CD4-positive, CD25-positive, alpha-beta regulatory T cell (primary cell): ENCODE measurements at regions not wholly inside any gene's neighbourhood (a gene's known extent, or its start where the extent isn't known, plus 50 kb on each side); places are given as distances from the start of the nearest gene placed in this dataset.

Experiments
- ATAC-seq, 2 donors: fragments of 150-1000 bp; cut with Tn5 transposase; one replicate each; pipeline ENCODE4 v1.10.0; 2021; ENCODE audit warnings: low read depth in 2 of 2, moderate number of reproducible peaks in 2 of 2, moderate library complexity in 1 of 2
- DNase-seq, 3 donors: peaks; one replicate each; pipeline versions ENCODE4 v3.0.0 to v3.0.0-alpha.2; 2012 to 2022; ENCODE audit warnings: mixed read lengths in 1 of 3
- H3K27ac ChIP-seq: one replicate; pipeline ENCODE4 v1.7.0; 2013; ENCODE audit warnings: mild to moderate bottlenecking, low read length; ENCODE audit not compliant: insufficient read depth, poor library complexity, severe bottlenecking
- H3K27me3 ChIP-seq: one replicate; pipeline ENCODE4 v1.7.0; 2013; ENCODE audit warnings: low read length; ENCODE audit not compliant: control insufficient read depth, insufficient read depth
- H3K36me3 ChIP-seq: one replicate; pipeline ENCODE4 v1.7.0; 2013; ENCODE audit warnings: mild to moderate bottlenecking, low read length, moderate library complexity; ENCODE audit not compliant: control insufficient read depth, insufficient read depth
- H3K4me1 ChIP-seq: 2 replicates; pipeline ENCODE4 v1.7.0; 2013; ENCODE audit warnings: mild to moderate bottlenecking, low read length; ENCODE audit not compliant: insufficient read depth, control insufficient read depth, poor library complexity, severe bottlenecking
- H3K4me3 ChIP-seq: one replicate; pipeline ENCODE4 v1.7.0; 2013; ENCODE audit warnings: low read depth, mild to moderate bottlenecking, low read length, moderate library complexity
- H3K9me3 ChIP-seq, 2 experiments: 1 replicate in 1 of 2; 2 replicates in 1 of 2; pipeline ENCODE4 v1.7.0; 2013; ENCODE audit warnings: low read length in 2 of 2, mild to moderate bottlenecking in 1 of 2, moderate library complexity in 1 of 2; ENCODE audit not compliant: control insufficient read depth in 2 of 2
- H3K27ac Mint-ChIP-seq, 3 donors: one replicate each; pipeline ENCODE4 v1.8.0; 2020 to 2022; ENCODE audit warnings: mild to moderate bottlenecking in 3 of 3, mixed read lengths in 3 of 3, moderate library complexity in 2 of 3
- H3K27me3 Mint-ChIP-seq: one replicate; pipeline ENCODE4 v1.8.0; 2022; ENCODE audit warnings: mild to moderate bottlenecking, mixed read lengths
- H3K36me3 Mint-ChIP-seq: one replicate; pipeline ENCODE4 v1.8.0; 2020; ENCODE audit warnings: mixed read lengths
- H3K4me1 Mint-ChIP-seq, 4 donors: one replicate each; pipeline ENCODE4 v1.8.0; 2020 to 2022; ENCODE audit warnings: mixed read lengths in 4 of 4, mild to moderate bottlenecking in 1 of 4
- H3K4me3 Mint-ChIP-seq, 4 donors: one replicate each; pipeline ENCODE4 v1.8.0; 2020 to 2022; ENCODE audit warnings: mild to moderate bottlenecking in 4 of 4, mixed read lengths in 4 of 4, moderate library complexity in 3 of 4
- H3K9me3 Mint-ChIP-seq, 7 donors: one replicate each; pipeline ENCODE4 v1.8.0; 2020 to 2022; ENCODE audit warnings: mixed read lengths in 7 of 7, mild to moderate bottlenecking in 3 of 7, moderate library complexity in 2 of 7

GRCh38 chr2:146244131-146244530 is 1600.7 kb upstream of the ACVR2A start:
- DNase-seq (no peak), ATAC-seq (no peak)
- no peak overlapping the region for H3K4me3 Mint-ChIP-seq
- H3K9me3 Mint-ChIP-seq, result peaks cover 0 to 8% (median 2%) of the 10 kb centered on the region in 7 donors
- H3K27me3 Mint-ChIP-seq, result no peaks in the 10 kb centered on the region
- Histone ChIP-seq H3K4me3 (no peak overlapping the region), H3K4me1 (no peaks in the 10 kb centered on the region), H3K27ac (no peak overlapping the region), H3K36me3 (no peaks in the 10 kb centered on the region), H3K27me3 (no peaks in the 10 kb centered on the region), H3K9me3 (no peaks in the 10 kb centered on the region)
- H3K36me3 Mint-ChIP-seq, result no peaks in the 10 kb centered on the region
- no peaks in the 10 kb centered on the region for H3K4me1 Mint-ChIP-seq
- no peak overlapping the region for H3K27ac Mint-ChIP-seq

DNA sequence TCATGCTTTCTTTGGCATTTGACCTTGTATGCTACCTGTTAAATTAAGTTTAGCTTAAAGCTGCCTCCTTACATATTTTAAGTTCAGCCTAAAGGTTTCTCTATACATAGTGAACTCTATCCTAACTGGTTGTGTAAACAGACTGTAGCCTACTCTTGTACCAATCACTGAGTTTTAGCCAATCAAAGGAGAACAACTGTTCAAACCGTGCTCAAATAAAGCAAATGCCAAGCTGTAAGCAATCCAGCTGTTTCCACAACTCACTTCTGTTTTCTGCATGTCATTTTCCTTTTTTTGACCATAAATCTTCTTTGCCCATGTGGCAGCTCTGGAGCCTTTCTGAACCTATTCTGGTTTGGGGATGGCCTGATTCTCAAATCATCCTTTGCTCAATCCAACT is 1603.8 kb upstream of the ACVR2A start:
- Histone ChIP-seq H3K36me3 (no peaks in the 10 kb centered on the region), H3K27ac (no peak overlapping the region), H3K4me1 (no peaks in the 10 kb centered on the region), H3K27me3 (no peaks in the 10 kb centered on the region), H3K4me3 (no peak overlapping the region), H3K9me3 (no peaks in the 10 kb centered on the region)
- no peaks in the 10 kb centered on the region for H3K36me3 Mint-ChIP-seq
- H3K27ac Mint-ChIP-seq, result no peak overlapping the region
- DNase-seq (no peak), ATAC-seq (no peak)
- H3K4me3 Mint-ChIP-seq, result no peak overlapping the region
- peaks cover 0 to 6% (median 2%) of the 10 kb centered on the region in 7 donors for H3K9me3 Mint-ChIP-seq
- no peaks in the 10 kb centered on the region for H3K27me3 Mint-ChIP-seq
- no peaks in the 10 kb centered on the region for H3K4me1 Mint-ChIP-seq

DNA sequence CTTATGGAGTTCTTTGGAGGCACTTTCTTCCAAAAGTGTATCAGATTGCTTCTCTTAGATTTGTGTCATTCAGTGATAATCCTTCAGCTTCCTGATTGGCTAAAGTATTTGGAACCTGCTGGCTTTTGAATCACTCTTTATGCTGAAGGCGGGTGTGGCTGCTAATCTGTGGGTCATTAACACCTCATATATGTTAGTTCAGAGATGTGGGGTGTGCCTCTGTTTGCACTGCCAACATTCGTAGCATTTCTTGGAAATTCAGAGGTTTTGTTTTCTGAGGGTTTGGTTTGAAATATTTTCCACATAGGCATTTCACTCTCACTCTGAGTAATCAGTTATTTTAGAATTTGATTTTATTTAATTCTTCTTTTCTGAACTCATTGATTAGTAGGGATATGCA is 1604.4 kb upstream of the ACVR2A start:
- H3K9me3 ChIP-seq, result no peaks in the 10 kb centered on the region
- Mint-ChIP-seq H3K27me3 (no peaks in the 10 kb centered on the region), H3K27ac (no peak overlapping the region), H3K9me3 (peaks cover 0 to 6% (median 2%) of the 10 kb centered on the region in 7 donors), H3K4me3 (no peak overlapping the region), H3K36me3 (no peaks in the 10 kb centered on the region), H3K4me1 (no peaks in the 10 kb centered on the region)
- H3K27ac ChIP-seq, result no peak overlapping the region
- H3K36me3 ChIP-seq, result no peaks in the 10 kb centered on the region
- no peak for DNase-seq
- no peak for ATAC-seq
- H3K4me1 ChIP-seq, result no peaks in the 10 kb centered on the region
- H3K4me3 ChIP-seq, result no peak overlapping the region
- H3K27me3 ChIP-seq, result no peaks in the 10 kb centered on the region

GRCh38 chr2:146239392-146240135 is 1605.3 kb upstream of the ACVR2A start:
- Mint-ChIP-seq H3K36me3 (no peaks in the 10 kb centered on the region), H3K4me1 (no peaks in the 10 kb centered on the region), H3K27me3 (no peaks in the 10 kb centered on the region), H3K4me3 (no peak overlapping the region), H3K9me3 (peaks cover 0 to 6% (median 2%) of the 10 kb centered on the region in 7 donors), H3K27ac (no peak overlapping the region)
- Histone ChIP-seq H3K36me3 (no peaks in the 10 kb centered on the region), H3K9me3 (no peaks in the 10 kb centered on the region), H3K27ac (no peak overlapping the region), H3K4me1 (no peaks in the 10 kb centered on the region), H3K4me3 (no peak overlapping the region), H3K27me3 (no peaks in the 10 kb centered on the region)
- DNase-seq, result no peak
- no peak for ATAC-seq

- Mint-ChIP-seq H3K4me1 (no peaks in the 10 kb centered on the region), H3K27ac (no peak overlapping the region), H3K9me3 (peaks cover 0 to 6% (median 2%) of the 10 kb centered on the region in 7 donors), H3K27me3 (no peaks in the 10 kb centered on the region), H3K36me3 (no peaks in the 10 kb centered on the region), H3K4me3 (no peak overlapping the region)
- Histone ChIP-seq H3K9me3 (no peaks in the 10 kb centered on the region), H3K27ac (no peak overlapping the region), H3K4me1 (no peaks in the 10 kb centered on the region), H3K36me3 (no peaks in the 10 kb centered on the region), H3K4me3 (no peak overlapping the region), H3K27me3 (no peaks in the 10 kb centered on the region)
- DNase-seq (no peak), ATAC-seq (no peak)
Observed at GRCh38 chr2:146238254-146238966, 1606.4 kb upstream of the ACVR2A start.

DNA sequence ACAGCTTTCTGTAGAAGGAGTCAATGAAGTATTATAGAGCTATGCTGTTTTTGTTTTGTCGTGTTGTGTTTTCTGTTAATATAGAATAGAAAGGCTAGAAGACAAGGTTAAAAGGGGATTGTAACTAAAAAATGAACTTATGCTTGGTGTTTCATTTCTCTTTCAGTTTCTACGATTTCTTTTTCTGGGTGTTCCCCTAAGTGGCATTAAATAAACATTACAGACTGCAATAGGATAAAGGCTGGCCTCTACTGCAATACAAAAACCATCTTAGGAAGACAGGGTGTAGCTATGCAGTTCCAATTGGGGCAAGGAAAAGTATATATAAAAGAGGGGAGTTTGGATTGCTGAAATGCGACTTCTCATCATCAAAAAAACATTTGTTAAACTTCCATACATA is 1609.7 kb upstream of the ACVR2A start:
- Mint-ChIP-seq H3K36me3 (no peaks in the 10 kb centered on the region), H3K27me3 (no peaks in the 10 kb centered on the region), H3K27ac (no peak overlapping the region), H3K9me3 (peaks cover 0 to 3% (median 2%) of the 10 kb centered on the region in 7 donors), H3K4me3 (no peak overlapping the region), H3K4me1 (no peaks in the 10 kb centered on the region)
- Histone ChIP-seq H3K36me3 (no peaks in the 10 kb centered on the region), H3K4me1 (no peaks in the 10 kb centered on the region), H3K4me3 (no peak overlapping the region), H3K27me3 (no peaks in the 10 kb centered on the region), H3K9me3 (no peaks in the 10 kb centered on the region), H3K27ac (no peak overlapping the region)
- ATAC-seq (no peak), DNase-seq (no peak)

DNA sequence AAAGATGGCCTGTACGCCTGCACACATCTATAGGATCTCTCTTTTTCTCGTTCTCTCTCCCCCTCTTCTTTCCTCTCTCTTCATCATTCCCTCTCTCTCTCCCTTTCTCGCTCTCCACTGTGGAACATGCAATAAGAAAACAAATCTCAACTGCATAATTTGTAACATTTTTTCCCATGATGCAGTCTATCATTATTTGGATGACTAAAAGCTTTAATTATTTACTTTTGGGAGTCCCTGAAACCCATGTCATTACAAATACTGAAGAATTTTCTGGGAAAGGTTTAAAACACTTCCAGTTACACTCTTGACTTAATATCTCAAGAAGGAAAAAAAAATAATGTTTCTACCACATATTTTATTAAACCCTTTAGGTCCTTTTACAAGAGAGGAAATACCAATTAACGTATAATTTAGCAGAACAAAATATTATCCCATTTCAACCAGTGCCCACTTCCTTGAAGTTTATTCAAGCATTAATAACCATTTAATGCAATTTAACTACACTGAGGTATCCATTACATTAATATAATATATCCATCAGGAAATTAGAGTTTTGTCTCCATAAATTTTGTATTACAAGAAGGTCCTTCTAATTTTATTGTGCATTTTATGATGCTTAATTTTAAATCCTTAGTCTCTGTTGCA is 1615.2 kb upstream of the ACVR2A start:
- Mint-ChIP-seq H3K9me3 (peaks cover 0 to 6% (median 3%) of the 10 kb centered on the region in 7 donors), H3K27me3 (no peaks in the 10 kb centered on the region), H3K36me3 (no peaks in the 10 kb centered on the region), H3K27ac (no peak overlapping the region), H3K4me1 (no peaks in the 10 kb centered on the region), H3K4me3 (no peak overlapping the region)
- Histone ChIP-seq H3K27ac (no peak overlapping the region), H3K4me1 (no peaks in the 10 kb centered on the region), H3K4me3 (no peak overlapping the region), H3K9me3 (no peaks in the 10 kb centered on the region), H3K36me3 (no peaks in the 10 kb centered on the region), H3K27me3 (no peaks in the 10 kb centered on the region)
- DNase-seq, result no peak
- no peak for ATAC-seq
